ENCODE measurements at regions not wholly inside any gene's neighbourhood (a gene's known extent, or its start where the extent isn't known, plus 50 kb on each side); places are given as distances from the start of the nearest gene placed in this dataset.

GRCh38 chr18:40678318-40678717 is 1276.7 kb upstream of the PIK3C3 start:
- Histone ChIP-seq H3K36me3 (ENCODE audit: control insufficient read depth, insufficient read depth, low read length) (no peaks in the 10 kb centered on the region), H3K4me3 (replicated peaks; ENCODE audit: low read depth, low read length) (no peak overlapping the region), H3K27me3 (replicated peaks; ENCODE audit: control insufficient read depth, insufficient read depth, low read length) (no peaks in the 10 kb centered on the region)
- TF ChIP-seq CTCF (IDR thresholded peaks at IDR 0.05; ENCODE audit: insufficient read depth, low read length, poor library complexity, severe bottlenecking), result no peak
- no peak for DNase-seq (ENCODE audit: extremely low read depth, insufficient read length)

GRCh38 chr18:40676668-40677067 is 1278.4 kb upstream of the PIK3C3 start:
- no peak for DNase-seq (ENCODE audit: extremely low read depth, insufficient read length)
- TF ChIP-seq CTCF (IDR thresholded peaks at IDR 0.05; ENCODE audit: insufficient read depth, low read length, poor library complexity, severe bottlenecking), result no peak
- no peak overlapping the region for H3K4me3 ChIP-seq (replicated peaks; ENCODE audit: low read depth, low read length)
- no peaks in the 10 kb centered on the region for H3K27me3 ChIP-seq (replicated peaks; ENCODE audit: control insufficient read depth, insufficient read depth, low read length)
- H3K36me3 ChIP-seq (ENCODE audit: control insufficient read depth, insufficient read depth, low read length), result no peaks in the 10 kb centered on the region

- Histone ChIP-seq H3K27me3 (replicated peaks; ENCODE audit: control insufficient read depth, insufficient read depth, low read length) (no peaks in the 10 kb centered on the region), H3K4me3 (replicated peaks; ENCODE audit: low read depth, low read length) (no peak overlapping the region), H3K36me3 (ENCODE audit: control insufficient read depth, insufficient read depth, low read length) (no peaks in the 10 kb centered on the region)
- no peak for TF ChIP-seq CTCF (IDR thresholded peaks at IDR 0.05; ENCODE audit: insufficient read depth, low read length, poor library complexity, severe bottlenecking)
- DNase-seq (ENCODE audit: extremely low read depth, insufficient read length), result no peak
These were observed 1281.9 kb upstream of the PIK3C3 start for GRCh38 chr18:40673150-40673549.

- H3K36me3 ChIP-seq (ENCODE audit: control insufficient read depth, insufficient read depth, low read length), result no peaks in the 10 kb centered on the region
- no peak overlapping the region for H3K4me3 ChIP-seq (replicated peaks; ENCODE audit: low read depth, low read length)
- no peak for TF ChIP-seq CTCF (IDR thresholded peaks at IDR 0.05; ENCODE audit: insufficient read depth, low read length, poor library complexity, severe bottlenecking)
- H3K27me3 ChIP-seq (replicated peaks; ENCODE audit: control insufficient read depth, insufficient read depth, low read length), result no peaks in the 10 kb centered on the region
- no peak for DNase-seq (ENCODE audit: extremely low read depth, insufficient read length)
These were observed 1282.4 kb upstream of the PIK3C3 start for GRCh38 chr18:40672590-40672989.

GRCh38 chr18:40670668-40671375 is 1284.2 kb upstream of the PIK3C3 start:
- DNase-seq (ENCODE audit: extremely low read depth, insufficient read length), result no peak
- Histone ChIP-seq H3K27me3 (replicated peaks; ENCODE audit: control insufficient read depth, insufficient read depth, low read length) (no peaks in the 10 kb centered on the region), H3K36me3 (ENCODE audit: control insufficient read depth, insufficient read depth, low read length) (no peaks in the 10 kb centered on the region), H3K4me3 (replicated peaks; ENCODE audit: low read depth, low read length) (no peak overlapping the region)
- TF ChIP-seq CTCF (IDR thresholded peaks at IDR 0.05; ENCODE audit: insufficient read depth, low read length, poor library complexity, severe bottlenecking), result no peak

Data from GM06990 (cell line).